Stomach (tissue), 4 donors: ENCODE measurements at regions not wholly inside any gene's neighbourhood (a gene's known extent, or its start where the extent isn't known, plus 50 kb on each side); places are given as distances from the start of the nearest gene placed in this dataset.
"Not testable (repeated sequence)": the region's sequence is repeated elsewhere in the genome, so short reads cannot be mapped to it uniquely, and the experiment has no call there.

Source experiments
- CTCF ChIP-seq, 7 experiments: fragments of 450-650 bp in 4 of 7; fragments of 200-600 bp in 3 of 7; sonication (generic) in 3 of 7; IDR thresholded peaks; one replicate each; pipeline ENCODE4 v1.5.1; 2016 to 2019; ENCODE audit warnings: antibody characterized with exemption in 7 of 7, control low read depth in 2 of 7, mild to moderate bottlenecking in 1 of 7
- POLR2A ChIP-seq, 4 donors: fragments of 450-650 bp; IDR thresholded peaks; one replicate each; pipeline ENCODE4 v1.6.1; 2016; ENCODE audit warnings: antibody characterized with exemption in 4 of 4, control low read depth in 2 of 4, mild to moderate bottlenecking in 1 of 4, moderate library complexity in 1 of 4

DNA sequence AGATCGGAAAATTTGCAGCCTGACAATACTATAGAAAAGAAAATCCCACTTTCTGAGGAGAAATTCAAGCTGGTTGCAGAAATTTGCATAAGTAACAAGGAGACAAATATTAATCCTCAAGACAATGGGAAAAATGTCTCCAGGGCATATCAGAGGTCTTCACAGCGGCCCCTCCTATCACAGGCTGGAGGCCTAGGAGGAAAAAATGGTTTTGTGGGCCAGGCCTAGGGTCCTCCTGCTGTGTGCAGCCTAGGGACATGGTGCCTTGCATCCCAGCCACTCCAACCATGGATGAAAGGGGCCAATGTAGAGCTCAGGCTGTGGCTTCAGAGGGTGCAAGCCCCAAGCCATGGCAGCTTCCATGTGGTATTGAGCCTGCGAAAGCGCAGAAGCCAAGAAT, 138.5 kb upstream of the MAN2A1 start:
- TF ChIP-seq POLR2A, CTCF (IDR thresholded peaks at IDR 0.05): not testable (repeated sequence)
